HG02623 (cell line): ENCODE measurements at regions not wholly inside any gene's neighbourhood (a gene's known extent, or its start where the extent isn't known, plus 50 kb on each side); places are given as distances from the start of the nearest gene placed in this dataset.

Experiments
- ATAC-seq: cut with Tn5 transposase; IDR thresholded peaks from one replicate; pipeline ENCODE4 v1.9.1; 2021; ENCODE audit warnings: moderate library complexity; ENCODE audit not compliant: unreplicated experiment

DNA sequence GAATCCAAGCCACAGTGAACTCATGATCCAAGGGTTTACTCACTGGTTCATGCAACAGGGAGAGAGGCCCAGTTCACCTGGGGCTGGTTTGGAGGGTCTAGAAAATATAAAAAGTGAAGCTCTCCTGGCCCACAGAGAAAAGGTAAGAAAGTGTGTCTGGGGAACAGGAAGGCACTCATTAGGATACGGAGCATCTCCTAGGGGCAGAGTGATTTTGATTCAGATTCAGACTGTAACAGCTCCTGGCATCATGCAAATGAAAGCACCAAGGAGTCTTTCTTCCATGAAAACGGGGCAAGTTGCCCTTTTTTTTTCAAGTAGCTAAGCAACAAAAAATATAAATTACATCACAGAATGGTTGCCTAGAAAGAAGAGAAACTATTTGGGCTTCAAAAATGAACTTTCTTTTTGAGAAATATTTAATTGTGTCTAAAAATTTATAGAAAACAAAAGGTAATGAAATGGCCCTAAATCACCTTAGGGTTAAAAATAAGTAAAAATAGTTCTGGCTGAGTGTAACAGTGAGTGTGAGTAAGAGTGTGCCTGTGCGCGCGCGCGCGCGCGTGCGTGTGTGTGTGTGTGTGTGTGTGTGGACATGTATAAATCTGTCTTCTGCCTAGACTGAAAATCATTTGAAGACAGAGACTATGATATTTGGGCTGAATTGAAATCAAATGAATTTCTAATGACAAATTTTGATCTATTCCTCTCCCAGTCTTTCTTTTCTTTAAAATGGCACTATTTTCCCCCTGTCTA is 177.8 kb upstream of the ZNF462 start:
- no peak for ATAC-seq

DNA sequence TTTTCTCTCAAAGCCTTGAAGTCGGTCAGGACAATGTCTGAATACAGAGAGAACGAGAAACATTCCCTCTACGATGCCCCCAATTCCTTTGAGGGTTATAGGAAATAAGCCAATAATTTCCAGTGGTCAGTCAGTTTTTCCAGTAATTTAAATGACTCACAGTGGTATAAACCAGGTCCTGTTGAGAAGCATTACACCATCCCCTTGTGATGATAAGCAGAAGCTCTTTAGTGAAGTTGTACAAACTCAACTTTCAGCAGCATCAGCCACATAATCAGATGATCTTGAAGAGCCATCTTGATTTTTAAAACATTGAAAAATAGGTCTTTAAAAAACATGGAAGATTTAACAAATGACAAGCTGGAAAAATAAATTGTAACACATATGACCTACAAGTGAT is 173.9 kb upstream of the ZNF462 start:
- no peak for ATAC-seq

DNA sequence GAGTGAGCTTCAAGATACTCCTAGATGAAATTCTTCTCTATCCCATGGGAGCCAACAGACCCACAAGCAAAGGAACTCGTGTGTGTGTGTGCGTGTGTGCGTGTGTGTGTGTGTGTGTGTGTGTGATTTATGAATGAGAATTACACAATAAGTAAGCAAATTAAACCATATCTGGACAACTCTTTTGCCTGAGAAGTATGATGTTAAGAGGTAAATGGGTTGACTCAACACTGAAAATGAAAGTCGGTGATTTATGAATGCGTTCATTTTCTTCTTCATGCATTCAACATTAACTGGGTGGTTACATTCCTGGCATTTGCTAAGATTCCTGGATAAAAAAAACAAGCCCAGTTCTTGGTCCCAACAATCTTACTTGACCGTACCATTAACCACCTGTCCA is 171.3 kb upstream of the ZNF462 start:
- no peak for ATAC-seq

DNA sequence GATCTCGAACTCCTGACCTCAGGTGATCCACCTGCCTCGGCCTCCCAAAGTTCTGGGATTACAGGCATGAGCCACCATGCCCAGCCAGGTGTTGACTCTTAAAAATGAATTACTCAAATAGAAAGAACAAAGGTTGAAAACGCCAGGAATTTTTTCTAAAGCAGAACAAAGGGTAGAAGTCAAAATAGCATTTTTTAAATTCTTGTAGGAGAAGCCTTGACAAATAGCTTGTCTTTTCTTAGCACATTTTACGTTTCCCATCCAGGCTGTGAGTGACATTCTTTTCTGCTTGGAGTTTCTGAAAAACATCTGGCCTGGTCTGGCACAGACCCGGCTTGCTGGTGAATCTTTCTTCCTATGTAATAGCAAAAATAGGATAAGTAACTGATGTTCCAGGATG is 169.4 kb upstream of the ZNF462 start:
- ATAC-seq, result no peak

DNA sequence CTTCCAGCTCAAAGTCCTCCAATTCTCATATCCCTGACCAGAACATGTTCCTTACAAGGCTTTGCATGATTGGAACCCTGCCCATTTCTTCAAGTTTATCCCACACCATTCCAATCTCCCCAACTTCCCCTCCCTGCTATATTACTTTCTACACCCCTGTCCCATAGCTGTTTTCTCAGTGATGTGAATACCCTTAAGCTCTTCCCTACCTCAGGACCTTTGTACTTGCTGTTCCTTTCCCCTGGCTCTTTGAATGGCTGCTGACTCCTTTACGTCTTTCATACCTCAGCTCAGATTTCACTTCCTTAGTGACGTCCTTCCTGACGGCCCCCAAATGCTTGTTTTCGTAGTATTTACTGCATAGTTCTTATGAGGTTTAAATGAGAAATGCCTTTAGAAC is 166.2 kb upstream of the ZNF462 start:
- ATAC-seq, result no peak

DNA sequence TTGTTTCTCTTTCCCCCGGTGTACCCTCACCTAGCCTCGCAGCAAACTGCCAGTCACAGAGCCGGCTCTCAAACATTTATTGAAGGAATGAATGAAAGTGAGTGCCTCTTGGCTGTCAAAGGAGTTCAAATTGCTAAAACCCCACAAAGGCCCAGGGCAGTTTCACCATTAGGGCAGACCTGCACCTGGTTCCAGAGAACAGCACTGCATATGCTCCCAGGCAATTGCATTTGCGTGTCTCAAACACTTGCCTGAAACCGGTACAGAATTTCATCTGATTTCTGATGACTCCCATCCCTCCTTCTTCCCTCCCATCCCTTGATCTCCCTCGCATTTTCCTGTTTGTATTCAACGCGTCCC is 165.6 kb upstream of the ZNF462 start:
- ATAC-seq, result no peak

DNA sequence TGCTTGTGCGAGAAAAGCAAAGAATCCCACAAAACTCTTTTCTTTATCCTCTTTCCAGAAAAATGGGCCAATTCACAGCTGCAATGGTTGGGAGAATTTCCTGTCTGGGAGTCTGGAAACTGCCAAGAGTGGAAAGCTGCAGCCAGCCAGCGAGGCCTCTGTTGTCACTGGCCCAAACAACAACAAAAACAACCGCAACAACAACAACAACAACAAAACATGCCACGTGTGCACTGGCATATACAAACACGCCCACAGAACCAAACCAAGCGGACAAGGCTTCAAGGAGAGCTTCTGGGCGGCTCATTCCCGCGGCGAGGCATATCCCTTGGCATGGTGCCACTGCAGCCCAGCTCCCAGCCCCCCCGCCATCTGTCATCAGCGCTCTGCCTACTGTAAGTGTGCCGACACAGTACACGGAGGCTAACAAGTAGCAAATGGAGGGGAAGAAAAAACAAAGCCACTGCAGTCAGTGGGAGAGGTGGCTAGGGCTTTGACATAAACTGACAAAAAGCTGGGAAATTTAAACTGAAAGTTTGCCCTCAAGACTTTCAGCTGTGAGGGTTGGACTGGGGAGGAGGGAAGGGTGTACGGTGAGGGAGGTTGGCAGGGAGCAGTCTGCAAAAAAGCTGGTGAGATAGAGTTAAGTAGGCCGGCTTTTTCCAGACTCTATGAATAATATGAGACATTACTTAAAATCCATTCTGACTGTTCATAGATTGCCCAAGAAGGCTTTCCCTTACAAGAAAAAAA is 165.0 kb upstream of the ZNF462 start:
- no peak for ATAC-seq

DNA sequence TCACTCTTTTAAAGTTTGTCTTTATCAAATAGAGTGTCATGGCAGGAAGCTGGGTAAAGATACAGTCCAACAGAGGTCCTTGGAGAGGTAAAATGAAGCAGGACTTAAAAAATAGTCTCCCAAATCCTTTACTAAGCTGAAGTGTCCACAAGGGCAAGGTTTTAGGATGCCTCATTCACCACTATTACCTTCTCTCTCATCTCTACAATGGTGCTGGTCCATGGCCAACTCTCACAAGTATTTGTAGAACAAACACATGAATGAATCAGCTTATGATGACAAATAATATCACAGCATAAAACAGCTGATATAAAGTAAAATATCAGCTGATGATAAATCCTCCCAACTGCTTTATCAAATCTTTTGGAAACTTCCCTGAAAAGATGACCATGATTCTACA is 162.3 kb upstream of the ZNF462 start:
- no peak for ATAC-seq

DNA sequence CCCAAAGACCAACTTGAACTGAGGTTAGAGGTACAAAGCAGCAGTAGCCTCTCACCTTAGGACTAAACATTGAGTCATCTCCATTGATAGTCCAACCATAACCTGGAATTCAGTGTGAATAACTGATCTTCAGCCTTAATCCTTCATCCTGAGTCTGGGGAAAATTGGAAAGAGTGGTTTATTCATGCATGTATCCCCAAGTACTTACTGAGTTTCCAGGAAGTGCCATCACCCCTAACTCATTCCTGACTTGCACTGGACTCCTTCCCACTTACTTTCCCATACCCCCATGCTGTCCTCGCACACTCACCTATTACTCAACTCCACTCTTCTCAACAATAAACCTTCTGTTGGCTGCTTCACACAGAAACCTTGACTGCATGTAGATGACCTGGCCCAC is 161.4 kb upstream of the ZNF462 start:
- no peak for ATAC-seq

DNA sequence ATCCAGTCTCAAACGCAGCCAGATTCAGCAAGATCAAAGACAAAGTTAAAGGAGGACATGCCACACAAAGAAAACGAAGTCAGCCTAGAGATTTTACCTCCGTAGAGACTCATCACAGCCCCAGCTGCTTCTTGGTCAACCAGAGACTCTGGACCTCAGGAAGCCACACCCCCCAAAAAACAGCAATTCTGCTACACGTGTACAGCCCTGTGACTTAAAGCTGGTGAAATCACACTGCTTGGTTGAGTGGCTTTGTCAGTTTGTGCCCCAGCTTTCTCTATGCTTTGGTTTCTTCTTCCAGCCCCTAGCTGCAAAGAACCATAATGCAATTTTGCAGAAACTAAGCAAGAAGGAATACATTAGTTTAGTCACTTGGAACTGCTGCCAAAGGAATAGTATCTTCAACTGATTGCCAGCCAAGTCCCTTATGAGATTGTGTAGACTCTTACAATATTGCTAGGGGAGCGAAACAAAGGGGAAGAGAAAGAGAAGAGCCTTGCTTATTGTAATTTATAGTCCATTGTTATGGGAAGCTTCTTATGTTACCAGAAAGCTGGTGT is 158.8 kb upstream of the ZNF462 start:
- ATAC-seq, result no peak

DNA sequence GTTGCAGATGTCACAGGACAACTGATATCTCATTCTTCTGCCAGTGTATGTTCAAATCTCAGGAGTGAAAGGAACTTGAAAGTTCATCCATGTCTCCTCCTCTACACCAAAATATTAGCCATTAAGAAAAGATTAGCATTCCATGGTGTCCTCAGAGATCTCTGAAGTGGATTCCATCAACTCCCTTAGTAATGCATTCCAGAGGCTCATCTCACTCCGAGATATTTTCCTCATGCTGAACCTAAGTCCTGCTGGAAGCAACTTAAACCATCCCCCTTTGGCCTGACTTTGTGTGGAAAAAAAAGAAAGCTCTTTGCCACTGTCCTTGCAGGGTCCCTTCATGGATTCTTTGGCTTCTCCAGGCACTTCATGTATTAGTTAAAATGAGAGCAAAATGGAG is 155.7 kb upstream of the ZNF462 start:
- no peak for ATAC-seq

DNA sequence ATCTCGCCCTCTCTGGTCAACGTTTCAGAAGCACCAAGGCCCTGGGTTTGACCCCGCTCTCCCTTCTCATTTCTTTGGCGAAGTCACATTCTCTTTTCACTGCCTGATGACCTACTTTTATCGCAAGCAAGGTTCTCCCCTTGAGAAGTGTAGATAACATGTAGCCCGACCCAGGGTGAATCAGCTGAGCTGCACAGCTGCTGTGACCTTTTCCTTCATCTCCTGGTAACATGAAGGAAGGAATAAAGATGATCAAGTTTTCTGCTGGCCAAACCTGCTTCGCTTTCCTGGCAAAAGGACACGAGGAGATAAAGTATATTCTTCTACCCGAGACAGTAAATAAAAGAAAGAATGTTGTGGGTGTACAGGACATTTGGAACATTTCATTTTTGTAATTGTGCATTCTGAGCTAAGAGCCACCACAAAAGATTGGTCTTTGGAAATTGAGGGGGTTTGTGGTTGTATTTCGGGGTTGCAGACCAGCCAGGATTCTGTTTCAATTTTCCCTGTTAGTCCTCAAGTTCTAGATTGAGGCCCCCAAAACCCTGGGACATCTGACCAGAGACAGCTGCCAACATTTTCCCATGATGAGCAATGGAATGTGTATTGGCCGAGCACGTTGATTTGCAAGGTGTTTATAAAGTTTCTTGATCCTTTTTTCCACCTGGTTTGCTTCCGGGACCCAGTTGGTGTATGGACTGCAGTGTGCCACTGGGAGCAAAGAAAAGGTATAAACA is 155.1 kb upstream of the ZNF462 start:
- ATAC-seq, result no peak

DNA sequence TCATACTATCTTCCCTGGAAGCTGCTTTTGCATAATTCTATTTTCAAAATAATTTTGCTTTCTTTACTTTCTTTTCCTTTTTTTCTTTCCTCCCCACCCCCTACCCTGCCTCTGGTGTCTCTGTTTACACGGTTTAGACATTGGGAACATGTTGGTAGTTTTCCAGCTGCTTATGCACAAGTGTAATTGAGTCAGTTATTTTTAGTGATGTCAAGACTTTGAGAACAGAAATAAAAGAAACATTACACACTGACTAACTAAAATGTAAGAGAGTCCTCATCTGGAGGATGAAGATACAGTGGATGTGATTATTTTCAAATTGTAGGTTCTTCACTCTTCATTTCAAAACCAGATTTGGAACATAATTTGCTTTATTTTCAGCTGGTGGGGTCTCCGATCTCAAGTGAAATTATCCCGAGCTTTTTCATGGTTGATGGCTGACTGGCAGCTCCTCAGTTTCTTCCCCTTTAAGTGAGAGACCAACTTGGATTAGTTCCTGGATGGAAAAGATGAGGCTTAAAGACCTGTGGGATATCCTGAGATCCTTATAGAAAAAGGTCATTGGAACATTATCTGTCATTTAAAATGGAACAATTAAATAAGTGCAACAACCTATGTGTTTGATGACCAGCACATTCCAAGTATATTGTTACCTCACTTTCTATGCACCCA is 154.4 kb upstream of the ZNF462 start:
- ATAC-seq, result no peak

DNA sequence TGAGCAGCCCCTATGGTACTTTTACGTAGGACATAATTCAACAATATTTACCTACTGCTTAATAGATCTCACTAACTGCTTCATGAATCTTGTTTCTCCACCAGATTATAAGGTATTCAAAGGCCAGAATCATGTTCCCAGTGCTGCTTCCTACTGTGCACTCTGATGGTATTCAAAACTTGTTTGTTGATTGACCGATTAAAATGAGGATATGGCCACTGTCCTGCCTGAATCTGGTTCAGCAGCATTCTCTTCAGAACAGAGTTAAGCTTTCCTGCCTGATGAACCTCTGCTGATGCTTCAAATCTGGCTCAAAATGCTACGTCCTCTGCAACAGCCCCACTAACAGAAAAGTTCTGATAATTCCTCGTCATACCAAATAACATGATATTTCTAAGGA is 150.7 kb upstream of the ZNF462 start:
- ATAC-seq, result no peak

DNA sequence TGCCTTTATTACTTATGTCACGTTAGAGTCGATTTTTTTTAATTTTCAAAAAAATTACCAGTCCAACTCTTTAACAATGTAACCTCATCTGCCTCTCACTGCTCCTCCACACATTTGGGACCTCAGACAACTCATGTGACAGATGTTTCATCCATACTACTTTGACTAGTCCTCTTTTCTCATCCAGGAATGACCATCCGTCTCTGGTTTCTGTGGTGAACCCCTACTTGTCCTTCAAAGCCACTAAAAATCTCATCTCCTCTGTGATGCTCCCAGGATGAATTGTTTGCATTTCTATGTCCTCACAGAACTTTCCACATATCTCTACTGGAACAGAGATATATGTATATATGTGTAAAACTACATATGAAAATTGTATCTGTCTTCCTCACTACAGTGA is 149.8 kb upstream of the ZNF462 start:
- no peak for ATAC-seq

DNA sequence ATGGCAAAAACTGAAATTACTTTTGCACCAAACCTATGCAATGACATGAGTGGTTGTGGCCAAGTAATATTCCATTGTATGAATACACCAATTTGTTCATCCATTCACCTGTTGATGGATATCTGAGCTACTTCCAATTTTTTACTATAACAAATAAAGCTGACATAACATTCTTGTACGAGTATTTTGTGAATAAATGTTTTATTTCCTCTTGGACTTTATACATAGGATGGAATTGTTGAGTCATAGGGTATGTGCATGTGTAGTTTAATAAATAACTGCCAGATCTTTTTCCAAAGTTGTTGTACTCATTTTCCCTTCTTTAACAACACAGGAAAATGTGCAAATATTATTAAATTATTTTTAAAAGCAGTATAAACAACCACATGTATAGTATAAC is 146.1 kb upstream of the ZNF462 start:
- ATAC-seq, result no peak

DNA sequence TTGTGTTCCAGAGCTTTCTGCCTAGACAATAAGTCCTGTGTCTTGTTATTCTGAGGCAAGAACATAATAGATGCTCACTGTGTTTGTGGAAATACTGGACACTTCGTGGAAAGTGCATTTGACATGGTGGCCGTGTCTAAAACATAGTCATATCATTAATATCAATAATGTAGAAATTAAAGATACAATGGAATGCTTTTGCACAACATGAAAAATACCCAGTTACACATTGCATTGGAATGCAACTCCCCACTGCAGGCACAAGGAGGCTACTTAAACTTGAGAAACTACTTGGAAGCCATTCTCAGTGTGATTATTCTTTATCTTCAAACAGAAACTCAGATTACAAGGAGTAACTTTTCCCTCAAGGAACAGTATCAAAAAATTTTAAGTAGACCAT is 145.3 kb upstream of the ZNF462 start:
- ATAC-seq, result no peak

DNA sequence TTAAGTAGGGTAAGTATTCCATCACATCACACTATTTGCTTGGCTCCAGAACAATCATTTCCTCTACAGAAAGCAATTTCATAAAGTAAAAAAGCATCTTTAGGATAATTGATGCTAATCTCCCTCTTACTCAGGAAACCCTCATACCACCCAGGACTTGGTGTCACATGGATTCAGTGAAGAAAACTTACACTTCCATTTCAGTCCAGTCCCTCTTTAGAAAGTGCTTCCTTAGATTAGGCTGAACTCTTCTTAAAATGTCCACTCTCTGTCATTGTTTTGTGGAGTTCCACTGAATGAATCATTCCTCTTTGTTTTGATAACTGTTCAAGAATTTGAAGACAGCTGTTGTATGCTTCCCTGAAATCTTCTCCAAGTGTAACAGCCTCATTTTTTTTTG is 144.0 kb upstream of the ZNF462 start:
- ATAC-seq, result no peak

DNA sequence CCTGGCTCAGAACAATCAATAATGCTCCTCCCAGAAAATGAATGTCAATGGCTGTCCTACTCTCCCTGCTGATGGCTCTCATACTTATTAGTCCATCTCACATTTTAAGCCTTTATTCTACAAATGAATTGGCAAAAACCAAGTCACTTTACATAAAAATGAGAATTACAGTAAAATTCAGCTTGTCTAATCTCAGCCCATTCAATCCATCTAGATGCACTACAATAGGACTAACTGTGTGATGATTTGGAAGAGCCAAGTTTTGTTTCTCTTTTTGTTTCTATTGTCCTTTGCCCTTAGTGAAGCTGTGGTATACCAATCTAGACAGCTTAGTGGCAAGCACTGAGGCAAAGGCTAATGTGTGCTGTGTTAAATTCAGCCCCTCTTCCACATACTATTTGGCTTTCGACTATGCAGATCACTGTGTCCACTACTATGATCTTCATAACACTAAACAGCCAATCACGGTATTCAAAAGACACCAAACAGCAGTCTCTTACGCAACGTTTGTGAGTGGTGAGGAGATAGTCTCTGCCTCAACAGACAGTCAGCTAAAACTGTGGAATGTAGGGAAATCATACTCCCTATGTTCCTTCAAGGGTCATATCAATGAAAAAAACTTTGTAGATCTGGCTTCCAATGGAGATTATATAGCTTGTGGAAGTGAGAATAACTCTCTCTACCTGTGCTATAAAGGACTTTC is 140.8 kb upstream of the ZNF462 start:
- ATAC-seq, result no peak

DNA sequence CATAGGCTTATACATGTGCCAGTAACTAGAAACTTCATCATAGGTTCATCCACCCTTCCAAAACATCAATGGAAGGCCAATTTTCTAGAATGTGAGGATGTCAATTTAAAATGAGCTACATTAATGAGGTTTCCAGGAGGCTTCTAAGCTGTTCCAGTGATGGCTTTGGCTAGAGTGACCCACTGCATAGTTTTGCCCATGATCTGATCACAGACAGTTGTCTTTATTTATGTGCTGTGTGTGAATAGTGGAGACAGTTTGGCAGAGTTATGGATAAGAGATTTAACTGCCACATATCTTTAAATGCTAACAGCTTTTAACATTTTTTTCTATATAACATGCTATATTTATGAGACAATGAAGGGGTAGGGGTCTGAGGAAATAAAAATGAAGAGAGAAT is 139.0 kb upstream of the ZNF462 start:
- no peak for ATAC-seq

DNA sequence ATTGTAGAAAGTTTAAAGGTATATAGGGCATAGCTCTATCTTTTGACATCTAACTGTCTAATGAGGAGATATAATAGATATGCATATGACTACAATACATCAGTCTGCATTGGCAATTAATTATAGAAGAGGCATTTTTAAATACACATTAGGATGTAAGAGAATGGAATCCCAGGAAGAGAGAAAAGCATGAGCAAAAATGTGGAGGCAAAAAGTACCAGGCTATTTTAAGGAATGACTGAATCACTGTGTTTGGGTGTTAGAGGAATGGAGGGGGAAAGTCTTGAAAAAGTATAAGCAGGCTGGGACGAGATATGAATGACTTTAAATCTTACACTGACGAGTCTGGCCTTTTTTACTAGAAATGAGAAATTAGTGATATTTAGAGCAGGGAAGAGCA is 138.4 kb upstream of the ZNF462 start:
- ATAC-seq, result no peak
